Body of pancreas (tissue), 4 donors: ENCODE measurements at regions not wholly inside any gene's neighbourhood (a gene's known extent, or its start where the extent isn't known, plus 50 kb on each side); places are given as distances from the start of the nearest gene placed in this dataset.

ENCODE experiments used
- ATAC-seq: fragments of 150-250 bp; one replicate; pipeline ENCODE4 v1.9.1; 2016
- DNase-seq, 4 donors: peaks; one replicate each; pipeline ENCODE4 v3.0.0-alpha.2; 2019
- H3K27ac ChIP-seq, 4 donors: fragments of 200-600 bp; sonication (generic); 1 replicate in 3 of 4; 2 replicates in 1 of 4; pipeline versions ENCODE4 v1.5.1 to v1.6.1; 2016 to 2019; ENCODE audit warnings: mild to moderate bottlenecking in 1 of 4, mixed read lengths in 1 of 4, moderate library complexity in 1 of 4
- H3K27me3 ChIP-seq, 2 donors: fragments of 200-600 bp; sonication (generic); one replicate each; pipeline ENCODE4 v1.6.0; 2016; ENCODE audit warnings: mild to moderate bottlenecking in 1 of 2
- H3K36me3 ChIP-seq, 2 donors: fragments of 200-600 bp; sonication (generic); replicated peaks in 1 of 2; 2 replicates each; pipeline ENCODE4 v1.5.1; 2016; ENCODE audit warnings: low read depth in 2 of 2; ENCODE audit not compliant: insufficient read depth in 1 of 2
- H3K4me1 ChIP-seq: fragments of 200-600 bp; sonication (generic); one replicate; pipeline ENCODE4 v1.6.0; 2016
- H3K4me3 ChIP-seq, 2 donors: fragments of 200-600 bp; sonication (generic); 1 replicate in 1 of 2; 2 replicates in 1 of 2; pipeline ENCODE4 v1.5.1; 2016 to 2019
- H3K9me3 ChIP-seq, 3 donors: fragments of 200-600 bp; sonication (generic); 1 replicate in 2 of 3; 2 replicates in 1 of 3; pipeline ENCODE4 v1.5.1; 2016
- CTCF ChIP-seq, 7 experiments: fragments of 450-650 bp in 4 of 7; fragments of 200-600 bp in 3 of 7; sonication (generic) in 3 of 7; IDR thresholded peaks; one replicate each; pipeline ENCODE4 v1.5.1; 2016 to 2019; ENCODE audit warnings: antibody characterized with exemption in 7 of 7
- POLR2A ChIP-seq, 3 donors: fragments of 450-650 bp; IDR thresholded peaks; one replicate each; pipeline ENCODE4 v1.6.1; 2016; ENCODE audit warnings: antibody characterized with exemption in 3 of 3, mild to moderate bottlenecking in 2 of 3
- WGBS, 2 donors: methylation state at CpG; one replicate each; pipeline ENCODE4 v1.1.5; 2017; 5-methylcytosine and 5-hydroxymethylcytosine counted together
- intact Hi-C: fragments of 100-400 bp; cut with DNase I; formaldehyde crosslinking; loops from one replicate; pipeline ENCODE4 v1.15.1; 2023

- H3K36me3 ChIP-seq, result no peaks in the 10 kb centered on the region
- no peaks in the 10 kb centered on the region for H3K9me3 ChIP-seq
- no peak for TF ChIP-seq POLR2A (IDR thresholded peaks at IDR 0.05)
- TF ChIP-seq CTCF (IDR thresholded peaks at IDR 0.05), result no peak
- H3K27ac ChIP-seq, result no peak overlapping the region
- no peak overlapping the region for H3K4me3 ChIP-seq
- intact Hi-C loops, result no loop called here
- no peaks in the 10 kb centered on the region for H3K4me1 ChIP-seq
- DNase-seq (no peak), ATAC-seq (no peak)
- WGBS, 2 donors, result 60 to 71% methylated on average over 3 of the region's 3 CpGs
- H3K27me3 ChIP-seq, result no peaks in the 10 kb centered on the region
Measured at GRCh38 chr3:8154617-8155016, 347.0 kb upstream of the LMCD1 start.

GRCh38 chr3:8156138-8156537 lies 345.5 kb upstream of the LMCD1 start:
- WGBS, 2 donors, result 55 to 61% methylated on average over 6 of the region's 6 CpGs
- intact Hi-C loops, result no loop called here

GRCh38 chr3:8156831-8157230 lies 344.8 kb upstream of the LMCD1 start:
- Histone ChIP-seq H3K9me3 (no peaks in the 10 kb centered on the region), H3K36me3 (no peaks in the 10 kb centered on the region), H3K4me1 (no peaks in the 10 kb centered on the region), H3K4me3 (no peak overlapping the region), H3K27me3 (no peaks in the 10 kb centered on the region), H3K27ac (no peak overlapping the region)
- ATAC-seq (no peak), DNase-seq (no peak)
- intact Hi-C loops, result no loop called here
- TF ChIP-seq POLR2A (IDR thresholded peaks at IDR 0.05) (no peak), CTCF (IDR thresholded peaks at IDR 0.05) (no peak)
- WGBS, 2 donors, result 87 to 88% methylated on average over 2 of the region's 2 CpGs

More at GRCh38 chr3:8156138-8156537, 345.5 kb upstream of the LMCD1 start:
- Histone ChIP-seq H3K4me3 (no peak overlapping the region), H3K4me1 (no peaks in the 10 kb centered on the region), H3K9me3 (no peaks in the 10 kb centered on the region), H3K36me3 (no peaks in the 10 kb centered on the region), H3K27me3 (no peaks in the 10 kb centered on the region), H3K27ac (no peak overlapping the region)
- ATAC-seq, result no peak
- DNase-seq, result no peak
- TF ChIP-seq POLR2A (IDR thresholded peaks at IDR 0.05), result no peak
- TF ChIP-seq CTCF (IDR thresholded peaks at IDR 0.05), result no peak

- TF ChIP-seq POLR2A (IDR thresholded peaks at IDR 0.05) (no peak), CTCF (IDR thresholded peaks at IDR 0.05) (no peak)
- Histone ChIP-seq H3K9me3 (no peaks in the 10 kb centered on the region), H3K4me3 (no peak overlapping the region), H3K36me3 (no peaks in the 10 kb centered on the region), H3K27ac (no peak overlapping the region), H3K4me1 (no peaks in the 10 kb centered on the region), H3K27me3 (no peaks in the 10 kb centered on the region)
- no peak for ATAC-seq
- intact Hi-C loops, result no loop called here
- no peak for DNase-seq
- 55 to 71% methylated on average over 4 of the region's 4 CpGs for WGBS, 2 donors
Measured at GRCh38 chr3:8157640-8158039, 344.0 kb upstream of the LMCD1 start.

GRCh38 chr3:8164145-8164544 lies 337.5 kb upstream of the LMCD1 start:
- DNase-seq (no peak), ATAC-seq (no peak)
- Histone ChIP-seq H3K27ac (no peak overlapping the region), H3K27me3 (no peaks in the 10 kb centered on the region), H3K9me3 (no peaks in the 10 kb centered on the region), H3K4me1 (no peaks in the 10 kb centered on the region), H3K36me3 (no peaks in the 10 kb centered on the region), H3K4me3 (no peak overlapping the region)
- WGBS, 2 donors, result 65 to 88% methylated on average over 1 of the region's 1 CpG
- no peak for TF ChIP-seq CTCF (IDR thresholded peaks at IDR 0.05)
- TF ChIP-seq POLR2A (IDR thresholded peaks at IDR 0.05), result no peak
- intact Hi-C loops, result no loop called here
